SK-N-SH (cell line): ENCODE measurements at regions not wholly inside any gene's neighbourhood (a gene's known extent, or its start where the extent isn't known, plus 50 kb on each side); places are given as distances from the start of the nearest gene placed in this dataset.

Source experiments
- CTCF ChIA-PET: fragments of 300-600, 350-600 bp; formaldehyde crosslinking; extraction: SDS; loops from one replicate; lab custom pipeline; 2021; lab: Yijun Ruan, JAX
- POLR2A ChIA-PET: fragments of 350-600 bp; sonication (Branson Sonifier 250); formaldehyde crosslinking; extraction: SDS; loops from one replicate; lab custom pipeline; 2020; ENCODE audit warnings: antibody characterized with exemption, inconsistent platforms; lab: Yijun Ruan, JAX
- DNase-seq: peaks from one replicate; pipeline ENCODE4 v3.0.0; 2012
- H2AFZ ChIP-seq: fragments of 200-600 bp; sonication (generic); 2 replicates; pipeline ENCODE4 v1.8.1; 2016; ENCODE audit warnings: antibody characterized with exemption, mild to moderate bottlenecking, low read depth
- H3F3A ChIP-seq: fragments of 200-600 bp; sonication (generic); replicated peaks from 2 replicates; pipeline ENCODE3; 2016; ENCODE audit warnings: antibody characterized with exemption, mild to moderate bottlenecking; ENCODE audit not compliant: insufficient read depth
- H3K27ac ChIP-seq, 2 experiments: fragments of 200-500 bp in 1 of 2; fragments of 200-600 bp in 1 of 2; sonication (Bioruptor generic) in 1 of 2; sonication (generic), shearing (Covaris generic) in 1 of 2; 2 replicates each; pipeline versions ENCODE4 v1.5.1 to v1.6.1; 2014 to 2016; ENCODE audit warnings: low read depth in 2 of 2, inconsistent platforms in 1 of 2, low read length in 1 of 2, mild to moderate bottlenecking in 1 of 2, mixed read lengths in 1 of 2
- H3K27me3 ChIP-seq: fragments of 200-600 bp; sonication (generic), shearing (Covaris generic); 2 replicates; pipeline ENCODE4 v1.6.1; 2016; ENCODE audit warnings: mixed run types; ENCODE audit not compliant: insufficient read depth
- H3K36me3 ChIP-seq, 2 experiments: fragments of 200-500 bp in 1 of 2; fragments of 200-600 bp in 1 of 2; sonication (Bioruptor generic) in 1 of 2; sonication (generic) in 1 of 2; replicated peaks in 1 of 2; 2 replicates each; pipeline versions ENCODE3 to v1.5.1; 2014 to 2016; ENCODE audit warnings: low read length in 1 of 2, mild to moderate bottlenecking in 1 of 2; ENCODE audit not compliant: insufficient read depth in 2 of 2, control insufficient read depth in 1 of 2
- H3K4me1 ChIP-seq, 2 experiments: fragments of 200-500 bp in 1 of 2; fragments of 200-600 bp in 1 of 2; sonication (Bioruptor generic) in 1 of 2; sonication (generic), shearing (Covaris generic) in 1 of 2; 2 replicates each; pipeline versions ENCODE4 v1.5.1 to v1.6.1; 2014 to 2016; ENCODE audit warnings: low read depth in 1 of 2, low read length in 1 of 2, mixed run types in 1 of 2; ENCODE audit not compliant: insufficient read depth in 2 of 2, control insufficient read depth in 1 of 2
- H3K4me2 ChIP-seq: fragments of 200-600 bp; sonication (generic), shearing (Covaris generic); 2 replicates; pipeline ENCODE4 v1.6.1; 2017; ENCODE audit warnings: mixed run types
- H3K4me3 ChIP-seq, 2 experiments: fragments of 200-500 bp in 1 of 2; fragments of 200-600 bp in 1 of 2; sonication (Bioruptor generic) in 1 of 2; sonication (generic), shearing (Covaris generic) in 1 of 2; 2 replicates each; pipeline versions ENCODE4 v1.5.1 to v1.8.1; 2014 to 2016; ENCODE audit warnings: low read depth in 2 of 2, inconsistent platforms in 1 of 2, low read length in 1 of 2, mild to moderate bottlenecking in 1 of 2, mixed read lengths in 1 of 2, moderate library complexity in 1 of 2
- H3K79me2 ChIP-seq: fragments of 200-600 bp; sonication (generic); 2 replicates; pipeline ENCODE4 v1.8.1; 2017; ENCODE audit warnings: mild to moderate bottlenecking; ENCODE audit not compliant: insufficient read depth
- H3K9ac ChIP-seq: fragments of 200-600 bp; sonication (generic); 2 replicates; pipeline ENCODE4 v1.6.1; 2017; ENCODE audit warnings: mixed run types
- H3K9me2 ChIP-seq: fragments of 200-600 bp; sonication (generic); 2 replicates; pipeline ENCODE4 v1.6.1; 2017; ENCODE audit warnings: mixed run types
- H3K9me3 ChIP-seq: fragments of 200-600 bp; sonication (generic); 2 replicates; pipeline ENCODE4 v1.6.1; 2017; ENCODE audit warnings: mixed run types, mild to moderate bottlenecking, moderate library complexity
- H4K20me1 ChIP-seq: fragments of 200-600 bp; sonication (generic); 2 replicates; pipeline ENCODE4 v1.6.1; 2017; ENCODE audit warnings: mild to moderate bottlenecking, mixed run types; ENCODE audit not compliant: insufficient read depth
- EP300 ChIP-seq, 2 experiments: IDR thresholded peaks; 2 replicates each; pipeline versions ENCODE4 v1.4.0 to v1.6.1; 2012; ENCODE audit warnings: borderline replicate concordance in 1 of 2, low read depth in 1 of 2, low read length in 1 of 2
- EZH2phosphoT487 ChIP-seq: fragments of 200-600 bp; sonication (generic); IDR thresholded peaks from 2 replicates; pipeline ENCODE4 v1.6.1; 2017; ENCODE audit warnings: low read depth, mixed run types, mild to moderate bottlenecking, antibody characterized with exemption, moderate library complexity, borderline replicate concordance
- FOSL2 ChIP-seq: IDR thresholded peaks from 2 replicates; pipeline ENCODE4 v1.4.0; 2012; ENCODE audit warnings: low read depth, mild to moderate bottlenecking, moderate library complexity, borderline replicate concordance
- FOXJ3 ChIP-seq: sonication (generic); formaldehyde crosslinking; IDR thresholded peaks from 2 replicates; pipeline ENCODE4 v1.5.1; 2020; ENCODE audit warnings: mild to moderate bottlenecking, missing genetic modification reagents
- GATA2 ChIP-seq: sonication (generic); formaldehyde crosslinking; IDR thresholded peaks from 2 replicates; pipeline ENCODE4 v1.5.0; 2020; ENCODE audit warnings: mild to moderate bottlenecking, missing genetic modification reagents
- JUND ChIP-seq: IDR thresholded peaks from 2 replicates; pipeline ENCODE4 v1.4.0; 2012
- NRF1 ChIP-seq: IDR thresholded peaks from 2 replicates; pipeline ENCODE4 v1.6.1; 2012; ENCODE audit warnings: low read depth, mild to moderate bottlenecking, low read length
- POLR2AphosphoS5 ChIP-seq: IDR thresholded peaks from 2 replicates; pipeline ENCODE4 v1.6.1; 2012; ENCODE audit warnings: low read depth, low read length
- RCOR1 ChIP-seq: fragments of 150-350 bp; IDR thresholded peaks from 2 replicates; pipeline ENCODE4 v1.6.1; 2017; ENCODE audit warnings: antibody characterized with exemption, low read length
- RFX5 ChIP-seq: IDR thresholded peaks from 2 replicates; pipeline ENCODE4 v1.6.1; 2012; ENCODE audit warnings: mild to moderate bottlenecking, improper control_type of control experiment, low read length
- SMC3 ChIP-seq: IDR thresholded peaks from 2 replicates; pipeline ENCODE4 v1.6.1; 2012; ENCODE audit warnings: low read depth, low read length, improper control_type of control experiment
- YY1 ChIP-seq: IDR thresholded peaks from 2 replicates; pipeline ENCODE4 v1.4.0; 2012; ENCODE audit warnings: low read depth, mild to moderate bottlenecking
- WGBS: methylation state at CpG from one replicate; pipeline ENCODE4 v1.1.6; 2017; ENCODE audit warnings: low lambda C conversion rate; 5-methylcytosine and 5-hydroxymethylcytosine counted together
- TF ChIP-seq, protein P1 (sequence below): fragments of 200-600 bp; sonication (generic); IDR thresholded peaks from 2 replicates; pipeline ENCODE4 v1.6.1; 2017; ENCODE audit warnings: antibody characterized with exemption, mild to moderate bottlenecking, moderate library complexity
- TF ChIP-seq, protein P2 (sequence below): IDR thresholded peaks from 2 replicates; pipeline ENCODE4 v1.4.0; 2012; ENCODE audit warnings: low read depth, borderline replicate concordance
- TF ChIP-seq, protein P3 (sequence below): IDR thresholded peaks from 2 replicates; pipeline ENCODE4 v1.6.1; 2012; ENCODE audit warnings: mild to moderate bottlenecking, low read depth, low read length, moderate library complexity
- TF ChIP-seq, protein P4 (sequence below): IDR thresholded peaks from 2 replicates; pipeline ENCODE4 v1.4.0; 2012; ENCODE audit warnings: low read depth

DNA sequence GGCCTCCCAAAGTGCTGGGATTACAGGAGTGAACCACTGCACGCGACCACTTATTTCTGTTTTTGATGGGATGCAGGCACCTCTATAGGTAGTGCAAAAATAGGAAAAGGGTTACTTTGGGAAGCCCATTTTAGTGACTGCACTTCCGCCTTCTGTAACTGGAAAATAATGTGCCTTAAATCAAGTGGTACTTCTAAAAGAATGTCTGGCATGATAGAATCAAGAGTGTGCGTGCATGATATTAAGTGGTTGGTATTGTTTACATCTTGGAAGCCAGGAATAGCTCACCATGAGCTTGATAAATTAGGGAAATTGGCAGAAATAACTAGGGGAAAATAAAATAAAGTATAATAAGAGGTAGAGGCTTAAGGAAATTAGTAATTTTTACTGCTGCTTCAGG lies 1067.0 kb downstream of the ADGRL2 start:
- no peaks in the 10 kb centered on the region for H3F3A ChIP-seq
- H3K4me1 ChIP-seq, result no peaks in the 10 kb centered on the region
- H3K9me2 ChIP-seq, result no peaks in the 10 kb centered on the region
- H3K36me3 ChIP-seq, result no peaks in the 10 kb centered on the region
- no peak for DNase-seq
- TF ChIP-seq EZH2phosphoT487 (no peak), FOXJ3 (no peak), RCOR1 (no peak), JUND (no peak), SMC3 (no peak), EP300 (IDR thresholded peaks at IDR 0.05; ENCODE audit: borderline replicate concordance in 1 of 2, low read depth in 1 of 2, low read length in 1 of 2) (no peak), GATA2 (CRISPR knock-in tag) (no peak), FOSL2 (no peak), NRF1 (no peak), YY1 (no peak), POLR2AphosphoS5 (no peak), RFX5 (no peak)
- TF ChIP-seq, protein P1, sequence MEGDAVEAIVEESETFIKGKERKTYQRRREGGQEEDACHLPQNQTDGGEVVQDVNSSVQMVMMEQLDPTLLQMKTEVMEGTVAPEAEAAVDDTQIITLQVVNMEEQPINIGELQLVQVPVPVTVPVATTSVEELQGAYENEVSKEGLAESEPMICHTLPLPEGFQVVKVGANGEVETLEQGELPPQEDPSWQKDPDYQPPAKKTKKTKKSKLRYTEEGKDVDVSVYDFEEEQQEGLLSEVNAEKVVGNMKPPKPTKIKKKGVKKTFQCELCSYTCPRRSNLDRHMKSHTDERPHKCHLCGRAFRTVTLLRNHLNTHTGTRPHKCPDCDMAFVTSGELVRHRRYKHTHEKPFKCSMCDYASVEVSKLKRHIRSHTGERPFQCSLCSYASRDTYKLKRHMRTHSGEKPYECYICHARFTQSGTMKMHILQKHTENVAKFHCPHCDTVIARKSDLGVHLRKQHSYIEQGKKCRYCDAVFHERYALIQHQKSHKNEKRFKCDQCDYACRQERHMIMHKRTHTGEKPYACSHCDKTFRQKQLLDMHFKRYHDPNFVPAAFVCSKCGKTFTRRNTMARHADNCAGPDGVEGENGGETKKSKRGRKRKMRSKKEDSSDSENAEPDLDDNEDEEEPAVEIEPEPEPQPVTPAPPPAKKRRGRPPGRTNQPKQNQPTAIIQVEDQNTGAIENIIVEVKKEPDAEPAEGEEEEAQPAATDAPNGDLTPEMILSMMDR, result no peak
- TF ChIP-seq, protein P2, sequence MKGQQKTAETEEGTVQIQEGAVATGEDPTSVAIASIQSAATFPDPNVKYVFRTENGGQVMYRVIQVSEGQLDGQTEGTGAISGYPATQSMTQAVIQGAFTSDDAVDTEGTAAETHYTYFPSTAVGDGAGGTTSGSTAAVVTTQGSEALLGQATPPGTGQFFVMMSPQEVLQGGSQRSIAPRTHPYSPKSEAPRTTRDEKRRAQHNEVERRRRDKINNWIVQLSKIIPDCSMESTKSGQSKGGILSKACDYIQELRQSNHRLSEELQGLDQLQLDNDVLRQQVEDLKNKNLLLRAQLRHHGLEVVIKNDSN, result no peak
- TF ChIP-seq, protein P3, sequence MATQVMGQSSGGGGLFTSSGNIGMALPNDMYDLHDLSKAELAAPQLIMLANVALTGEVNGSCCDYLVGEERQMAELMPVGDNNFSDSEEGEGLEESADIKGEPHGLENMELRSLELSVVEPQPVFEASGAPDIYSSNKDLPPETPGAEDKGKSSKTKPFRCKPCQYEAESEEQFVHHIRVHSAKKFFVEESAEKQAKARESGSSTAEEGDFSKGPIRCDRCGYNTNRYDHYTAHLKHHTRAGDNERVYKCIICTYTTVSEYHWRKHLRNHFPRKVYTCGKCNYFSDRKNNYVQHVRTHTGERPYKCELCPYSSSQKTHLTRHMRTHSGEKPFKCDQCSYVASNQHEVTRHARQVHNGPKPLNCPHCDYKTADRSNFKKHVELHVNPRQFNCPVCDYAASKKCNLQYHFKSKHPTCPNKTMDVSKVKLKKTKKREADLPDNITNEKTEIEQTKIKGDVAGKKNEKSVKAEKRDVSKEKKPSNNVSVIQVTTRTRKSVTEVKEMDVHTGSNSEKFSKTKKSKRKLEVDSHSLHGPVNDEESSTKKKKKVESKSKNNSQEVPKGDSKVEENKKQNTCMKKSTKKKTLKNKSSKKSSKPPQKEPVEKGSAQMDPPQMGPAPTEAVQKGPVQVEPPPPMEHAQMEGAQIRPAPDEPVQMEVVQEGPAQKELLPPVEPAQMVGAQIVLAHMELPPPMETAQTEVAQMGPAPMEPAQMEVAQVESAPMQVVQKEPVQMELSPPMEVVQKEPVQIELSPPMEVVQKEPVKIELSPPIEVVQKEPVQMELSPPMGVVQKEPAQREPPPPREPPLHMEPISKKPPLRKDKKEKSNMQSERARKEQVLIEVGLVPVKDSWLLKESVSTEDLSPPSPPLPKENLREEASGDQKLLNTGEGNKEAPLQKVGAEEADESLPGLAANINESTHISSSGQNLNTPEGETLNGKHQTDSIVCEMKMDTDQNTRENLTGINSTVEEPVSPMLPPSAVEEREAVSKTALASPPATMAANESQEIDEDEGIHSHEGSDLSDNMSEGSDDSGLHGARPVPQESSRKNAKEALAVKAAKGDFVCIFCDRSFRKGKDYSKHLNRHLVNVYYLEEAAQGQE, result no peak
- TF ChIP-seq, protein P4, sequence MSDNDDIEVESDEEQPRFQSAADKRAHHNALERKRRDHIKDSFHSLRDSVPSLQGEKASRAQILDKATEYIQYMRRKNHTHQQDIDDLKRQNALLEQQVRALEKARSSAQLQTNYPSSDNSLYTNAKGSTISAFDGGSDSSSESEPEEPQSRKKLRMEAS, result no peak
- no peak overlapping the region for H3K27ac ChIP-seq
- H2AFZ ChIP-seq, result no peak overlapping the region
- no peak overlapping the region for H3K4me3 ChIP-seq
- H3K4me2 ChIP-seq, result no peak overlapping the region
- no peaks in the 10 kb centered on the region for H3K79me2 ChIP-seq
- H3K9ac ChIP-seq, result no peak overlapping the region
- no peaks in the 10 kb centered on the region for H3K27me3 ChIP-seq
- no peaks in the 10 kb centered on the region for H4K20me1 ChIP-seq
- CTCF ChIA-PET, result no interaction called here
- WGBS, result 85% methylated on average over 4 of the region's 4 CpGs
- POLR2A ChIA-PET, result no interaction called here
- no peaks in the 10 kb centered on the region for H3K9me3 ChIP-seq
